GM18499 (cell line): ENCODE measurements at regions not wholly inside any gene's neighbourhood (a gene's known extent, or its start where the extent isn't known, plus 50 kb on each side); places are given as distances from the start of the nearest gene placed in this dataset.

ENCODE experiments used
- ATAC-seq: cut with Tn5 transposase; IDR thresholded peaks from one replicate; pipeline ENCODE4 v1.9.1; 2021; ENCODE audit warnings: moderate number of reproducible peaks; ENCODE audit not compliant: insufficient read depth, unreplicated experiment

- no peak for ATAC-seq
Measured at GRCh38 chr21:23475281-23476219, 2131.7 kb downstream of the MRPL39 start.

- ATAC-seq: peak; percentile 58
Measured at GRCh38 chr21:23471877-23472276, 2135.4 kb downstream of the MRPL39 start.

GRCh38 chr21:23463365-23463764 lies 2143.9 kb downstream of the MRPL39 start:
- no peak for ATAC-seq

- no peak for ATAC-seq
Measured at GRCh38 chr21:23455676-23456075, 2151.6 kb downstream of the MRPL39 start.

- ATAC-seq: no peak
Measured at GRCh38 chr21:23452384-23453083, 2154.7 kb downstream of the MRPL39 start.

GRCh38 chr21:23445307-23445706 lies 2162.0 kb downstream of the MRPL39 start:
- ATAC-seq: no peak

- ATAC-seq: no peak
Measured at GRCh38 chr21:23438081-23438480, 2169.2 kb downstream of the MRPL39 start.

GRCh38 chr21:23402929-23403520 lies 2204.3 kb downstream of the MRPL39 start:
- no peak for ATAC-seq

- ATAC-seq: no peak
Measured at GRCh38 chr21:23401278-23401677, 2206.0 kb downstream of the MRPL39 start.

- ATAC-seq: no peak
Measured at GRCh38 chr21:23398726-23399125, 2208.6 kb downstream of the MRPL39 start.

GRCh38 chr21:23394458-23394857 lies 2212.8 kb downstream of the MRPL39 start:
- ATAC-seq: no peak

GRCh38 chr21:23384679-23385078 lies 2222.6 kb downstream of the MRPL39 start:
- ATAC-seq: no peak

- no peak for ATAC-seq
Measured at GRCh38 chr21:23374155-23374554, 2233.1 kb downstream of the MRPL39 start.

- ATAC-seq: no peak
Measured at GRCh38 chr21:23356905-23357304, 2250.4 kb downstream of the MRPL39 start.

- ATAC-seq: no peak
Measured at GRCh38 chr21:23316190-23316589, 2291.1 kb downstream of the MRPL39 start.

- no peak for ATAC-seq
Measured at GRCh38 chr21:23308741-23309140, 2298.5 kb downstream of the MRPL39 start.

GRCh38 chr21:23307065-23307464 lies 2300.2 kb downstream of the MRPL39 start:
- no peak for ATAC-seq

- no peak for ATAC-seq
Measured at GRCh38 chr21:23292292-23292691, 2294.1 kb downstream of the NCAM2 start.

- no peak for ATAC-seq
Measured at GRCh38 chr21:23281917-23282316, 2283.7 kb downstream of the NCAM2 start.

GRCh38 chr21:23249760-23250159 lies 2251.6 kb downstream of the NCAM2 start:
- ATAC-seq: no peak

- ATAC-seq: no peak
Measured at GRCh38 chr21:23247334-23247733, 2249.1 kb downstream of the NCAM2 start.
